GM19240 (cell line): ENCODE measurements at regions not wholly inside any gene's neighbourhood (a gene's known extent, or its start where the extent isn't known, plus 50 kb on each side); places are given as distances from the start of the nearest gene placed in this dataset.
"Not testable (repeated sequence)": the region's sequence is repeated elsewhere in the genome, so short reads cannot be mapped to it uniquely, and the experiment has no call there.

ENCODE experiments used
- DNase-seq: peaks from one replicate; pipeline ENCODE4 v3.0.0; 2011; ENCODE audit warnings: low spot score; ENCODE audit not compliant: insufficient read length

GRCh38 chr12:124674937-124675336 is 107.5 kb upstream of the NCOR2 start:
- DNase-seq = no peak

- no peak for DNase-seq
These were observed 106.6 kb upstream of the NCOR2 start for GRCh38 chr12:124673801-124674617.

DNA sequence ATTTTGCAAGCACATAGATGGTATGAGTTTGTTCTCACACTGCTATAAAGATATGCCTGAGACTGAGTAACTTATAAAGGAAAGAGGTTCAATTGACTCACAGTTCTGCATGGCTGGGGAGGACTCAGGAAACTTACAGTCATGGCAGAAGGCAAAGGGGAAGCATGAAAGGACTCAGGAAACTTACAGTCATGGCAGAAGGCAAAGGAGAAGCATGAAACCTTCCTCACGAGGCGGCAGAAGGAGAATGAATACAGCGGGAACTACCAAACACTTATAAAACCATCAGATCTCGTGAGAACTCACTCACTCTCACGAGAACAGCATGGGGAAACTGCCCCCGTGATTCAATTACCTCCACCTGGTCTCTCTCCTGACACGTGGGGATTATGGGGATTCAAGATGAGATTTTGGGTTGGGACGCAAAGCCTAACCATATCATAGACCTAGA is 101.9 kb upstream of the NCOR2 start:
- DNase-seq = not testable (repeated sequence)

DNA sequence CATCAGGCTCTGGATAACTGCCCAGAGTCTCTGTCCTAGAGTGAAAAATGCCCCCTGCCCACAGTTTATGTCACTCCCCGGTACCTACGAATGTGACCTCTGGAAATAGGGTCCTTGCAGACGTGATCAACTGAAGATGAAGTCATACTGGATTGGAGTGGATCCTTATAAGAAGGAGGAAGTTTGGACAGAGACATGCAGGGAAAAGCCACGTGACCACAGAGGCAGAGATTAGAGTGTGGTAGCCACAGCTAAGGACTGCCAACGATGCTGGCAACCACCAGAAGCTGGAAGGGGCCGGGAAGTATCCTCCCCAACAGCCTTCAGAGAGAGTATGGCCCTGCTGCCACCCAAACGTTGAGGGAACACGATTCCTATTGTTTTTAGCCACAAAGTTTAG is 101.2 kb upstream of the NCOR2 start:
- DNase-seq = no peak

DNA sequence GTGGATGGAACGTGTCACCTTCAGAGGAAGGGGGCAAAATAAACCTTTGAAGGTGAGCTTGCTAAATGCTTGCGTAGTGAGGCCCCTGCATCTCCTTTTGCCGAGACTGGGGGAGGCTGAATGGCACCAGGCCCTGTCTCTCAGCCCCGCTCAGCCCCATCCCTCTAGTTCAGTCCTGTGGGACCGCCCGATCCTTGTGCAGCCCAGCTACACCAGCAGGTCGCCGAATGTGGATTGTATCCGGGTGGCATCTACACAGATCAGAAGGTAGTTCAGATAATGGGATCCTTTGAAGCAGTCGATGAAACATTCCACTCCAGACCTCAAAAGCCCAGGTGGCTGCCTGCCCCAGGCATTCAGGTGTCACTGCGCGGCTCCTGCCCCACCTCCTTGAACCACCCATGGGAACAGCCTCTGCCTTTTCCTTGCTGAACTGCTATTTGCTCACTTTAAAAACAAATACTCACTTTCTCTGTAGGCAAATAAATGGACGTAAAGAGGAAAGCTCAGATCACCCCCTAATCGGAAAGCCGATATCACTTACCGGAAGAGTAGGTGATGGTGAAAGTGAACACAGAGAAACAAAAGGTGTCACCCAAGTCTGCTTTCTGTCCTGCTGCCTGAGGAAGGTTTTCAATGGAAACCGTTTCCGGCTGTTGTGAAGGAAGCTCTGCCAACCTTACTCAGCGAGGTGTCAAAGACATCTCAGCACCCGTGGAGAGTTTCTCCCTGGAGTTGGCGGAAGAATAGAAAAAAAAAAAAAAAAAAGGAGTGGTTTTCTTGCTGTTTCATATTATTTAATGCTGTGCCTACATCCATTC is 100.3 kb upstream of the NCOR2 start:
- DNase-seq = no peak

GRCh38 chr12:124666722-124667259 is 99.4 kb upstream of the NCOR2 start:
- DNase-seq = no peak

DNA sequence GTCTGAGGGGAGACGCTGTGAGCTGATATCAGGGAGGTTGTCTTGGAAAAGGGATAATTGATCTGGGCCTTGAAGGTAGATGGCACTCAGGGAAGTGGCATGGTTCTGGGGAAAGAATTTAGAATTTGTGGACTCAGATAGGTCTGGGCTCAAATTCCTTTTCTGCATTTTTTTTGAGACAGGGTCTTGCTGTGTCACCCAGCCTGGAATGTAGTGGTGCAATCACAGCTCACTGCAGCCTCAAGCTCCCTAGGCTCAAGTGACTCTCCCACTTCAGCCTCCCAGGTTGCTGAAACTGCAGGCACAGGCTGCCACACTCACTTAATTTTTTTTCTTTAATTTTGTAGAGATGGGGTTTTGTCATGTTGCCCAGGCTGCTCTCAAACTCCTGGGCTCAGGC is 98.1 kb upstream of the NCOR2 start:
- DNase-seq = no peak

DNA sequence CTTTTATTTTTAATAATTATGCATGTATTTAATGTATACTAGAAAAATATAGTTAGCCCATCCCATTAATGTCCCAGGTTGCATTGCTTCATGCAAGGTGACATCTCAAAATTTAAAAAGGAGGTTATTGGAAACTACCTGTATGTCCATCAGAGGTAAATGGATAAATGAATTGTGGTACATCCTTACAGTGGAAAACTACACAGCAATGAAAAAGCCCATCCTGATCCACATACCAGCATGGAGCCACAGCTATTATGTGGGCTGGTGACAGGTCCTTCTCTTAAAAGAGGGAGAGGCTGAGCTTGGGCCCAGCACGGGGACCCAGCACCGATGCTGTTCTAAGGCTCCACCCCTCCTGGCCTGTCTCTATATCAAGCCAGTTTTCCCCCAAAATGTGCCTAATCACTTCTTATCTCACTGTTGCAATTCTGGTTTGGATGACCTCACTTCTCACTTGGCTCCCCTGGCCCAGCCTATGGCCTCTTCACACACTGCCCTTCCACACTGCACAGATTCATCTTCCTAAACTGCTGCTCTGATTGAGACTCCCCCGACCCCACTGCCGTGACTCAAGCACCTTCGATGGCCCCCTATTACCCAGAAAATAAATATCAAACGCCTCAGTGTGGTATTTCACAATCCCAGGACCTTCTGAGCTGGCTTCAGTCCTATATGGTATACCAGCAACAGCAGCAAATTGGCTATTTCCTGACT is 97.1 kb upstream of the NCOR2 start:
- DNase-seq = no peak

DNA sequence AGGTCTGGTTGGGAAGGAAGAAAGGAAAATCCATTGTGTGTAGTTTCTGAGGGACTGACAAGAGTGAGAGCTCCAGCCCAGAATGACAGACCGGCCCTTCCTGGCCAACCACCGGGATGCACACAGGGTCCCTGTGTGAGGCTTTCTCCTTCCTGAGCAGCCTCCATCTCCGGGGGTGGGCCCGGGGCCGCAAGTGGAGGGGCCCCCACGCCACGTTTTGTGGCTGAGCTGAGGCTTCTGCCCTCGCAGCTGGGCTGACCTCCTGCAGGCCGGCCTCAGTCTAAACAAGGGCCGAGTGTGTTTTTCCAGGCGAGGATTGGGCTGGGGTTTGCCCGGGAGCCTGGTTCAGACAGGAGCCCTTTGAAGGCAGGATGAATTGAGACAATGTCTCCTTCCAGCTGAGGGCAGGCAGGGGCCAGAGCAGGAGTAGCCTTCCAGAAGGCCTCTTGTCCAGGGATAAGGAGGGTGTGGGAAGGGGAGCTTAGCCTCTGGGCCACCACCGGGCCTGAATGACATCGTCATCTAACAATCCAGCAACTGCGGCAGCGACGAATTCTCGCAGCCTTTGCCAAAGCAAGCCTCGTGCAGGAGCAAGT is 96.5 kb upstream of the NCOR2 start:
- no peak for DNase-seq

- no peak for DNase-seq
These were observed 95.8 kb upstream of the NCOR2 start for GRCh38 chr12:124663206-124663605.

- no peak for DNase-seq
These were observed 93.9 kb upstream of the NCOR2 start for GRCh38 chr12:124661341-124661740.

GRCh38 chr12:124660851-124661250 is 93.4 kb upstream of the NCOR2 start:
- DNase-seq = no peak

DNA sequence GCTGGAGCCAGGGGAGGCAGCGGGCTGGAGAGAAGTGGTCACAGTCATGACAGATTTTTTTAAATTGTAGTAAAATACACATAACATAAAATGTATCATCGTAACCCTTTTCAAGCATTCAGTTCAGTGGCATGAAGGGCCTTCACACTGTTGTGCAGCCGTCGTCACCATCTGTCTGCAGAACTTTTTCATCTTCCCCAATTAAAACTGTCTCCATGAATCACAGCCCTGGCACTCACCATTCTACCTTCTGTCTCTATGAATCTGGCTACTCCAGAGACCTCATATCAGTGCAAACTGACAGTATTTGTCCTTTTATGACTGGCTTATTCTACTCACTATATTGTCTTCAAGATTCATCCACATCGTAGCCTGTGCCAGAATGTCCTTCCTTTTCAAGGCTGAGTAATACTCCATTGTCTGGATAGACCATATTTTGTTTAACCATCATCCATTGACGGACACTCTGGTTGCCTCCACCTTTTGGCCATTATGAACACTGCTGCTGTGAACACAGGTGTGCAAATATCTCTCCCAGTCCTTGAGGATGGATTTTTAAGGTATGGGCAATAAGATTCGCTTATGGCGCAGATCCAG is 91.5 kb upstream of the NCOR2 start:
- no peak for DNase-seq

DNA sequence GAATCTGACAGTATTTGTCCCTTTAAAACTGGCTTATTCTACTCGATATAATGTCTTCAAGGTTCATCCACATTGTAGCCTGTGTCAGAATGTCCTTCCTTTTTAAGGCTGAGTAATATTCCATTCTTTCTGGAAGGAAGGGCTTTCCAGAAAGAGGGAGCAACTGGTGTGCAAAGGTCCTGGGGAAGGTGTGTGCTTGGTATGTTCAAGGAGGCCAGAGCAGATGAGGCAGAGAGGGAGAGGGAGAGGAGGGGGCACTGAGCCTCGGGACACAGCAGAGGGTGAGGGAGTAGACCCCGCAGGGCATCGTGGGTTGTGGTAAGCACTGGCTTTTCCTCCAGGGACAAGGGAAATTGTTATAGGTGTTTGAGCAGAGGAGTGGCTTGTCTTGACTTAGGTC is 90.9 kb upstream of the NCOR2 start:
- DNase-seq = no peak

- no peak for DNase-seq
These were observed 89.6 kb upstream of the NCOR2 start for GRCh38 chr12:124656947-124657434.

DNA sequence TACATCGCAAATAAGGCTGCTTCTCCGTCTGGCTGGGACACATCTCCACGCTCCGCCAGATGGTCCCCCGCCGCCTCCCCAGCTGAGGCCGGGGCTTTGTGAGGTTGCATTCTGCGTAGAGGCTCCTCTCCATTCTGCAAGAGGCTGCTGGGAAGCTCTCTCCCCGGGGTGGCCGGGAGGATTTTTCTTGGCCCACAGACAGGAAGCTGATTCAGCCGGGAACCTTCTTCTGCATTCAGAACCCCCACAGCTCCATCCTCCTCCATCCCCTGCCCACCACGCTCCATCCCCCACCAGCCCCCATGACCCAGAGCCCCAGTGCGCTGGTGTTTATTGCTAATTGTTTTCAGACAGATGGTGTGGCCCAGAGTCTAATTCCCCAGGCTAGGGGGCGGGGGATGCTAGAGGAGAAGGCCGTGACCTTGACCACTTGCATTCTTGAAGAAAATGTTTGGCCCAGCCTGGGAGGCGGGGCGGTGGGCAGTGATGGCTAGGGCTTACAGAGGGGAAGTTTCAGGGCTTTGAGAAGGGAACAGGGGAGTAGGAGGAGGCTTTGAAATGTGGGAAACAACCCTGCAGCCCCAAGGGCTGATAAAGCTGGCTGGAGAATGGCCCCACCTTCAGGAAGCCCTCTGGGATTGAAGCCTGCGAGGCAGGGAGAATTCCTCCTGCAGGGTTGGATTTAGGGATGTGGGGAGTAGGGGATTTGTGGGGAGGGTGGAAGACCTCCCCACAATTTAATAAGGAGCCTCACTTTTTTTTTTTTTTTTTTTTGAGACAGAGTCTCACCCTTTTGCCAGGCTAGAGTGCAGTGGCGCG is 88.5 kb upstream of the NCOR2 start:
- DNase-seq = no peak

DNA sequence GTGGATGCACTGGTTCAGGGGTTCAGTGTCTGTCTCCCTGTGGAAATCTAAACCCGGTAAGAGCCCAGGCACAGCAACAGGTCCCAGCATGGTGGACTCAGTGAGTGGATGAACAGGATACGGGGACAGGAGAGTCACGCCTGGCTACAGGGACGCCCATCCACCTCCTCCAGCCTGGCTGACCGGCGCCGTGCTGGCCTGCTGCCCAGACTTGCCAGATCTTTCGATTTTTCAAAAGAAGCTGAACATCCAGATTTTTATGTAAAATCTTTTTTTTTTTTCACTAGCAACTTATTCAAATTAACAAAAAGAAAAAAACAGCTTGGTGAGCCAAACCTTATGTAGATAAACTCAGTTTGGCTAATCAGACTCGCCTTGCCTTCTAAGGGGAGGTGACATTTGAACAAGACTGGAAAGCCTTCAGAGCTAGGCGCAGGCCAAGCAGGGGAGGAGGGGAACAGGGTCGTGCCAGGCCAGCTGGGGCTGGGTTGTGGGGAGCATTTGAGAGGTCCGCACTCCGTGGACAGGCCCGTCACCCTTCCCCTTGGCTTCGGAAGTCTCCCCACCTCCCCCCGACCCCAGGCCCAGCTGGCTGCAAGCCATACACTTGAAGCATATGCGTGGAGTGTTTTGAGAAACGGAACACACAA is 87.8 kb upstream of the NCOR2 start:
- no peak for DNase-seq

DNA sequence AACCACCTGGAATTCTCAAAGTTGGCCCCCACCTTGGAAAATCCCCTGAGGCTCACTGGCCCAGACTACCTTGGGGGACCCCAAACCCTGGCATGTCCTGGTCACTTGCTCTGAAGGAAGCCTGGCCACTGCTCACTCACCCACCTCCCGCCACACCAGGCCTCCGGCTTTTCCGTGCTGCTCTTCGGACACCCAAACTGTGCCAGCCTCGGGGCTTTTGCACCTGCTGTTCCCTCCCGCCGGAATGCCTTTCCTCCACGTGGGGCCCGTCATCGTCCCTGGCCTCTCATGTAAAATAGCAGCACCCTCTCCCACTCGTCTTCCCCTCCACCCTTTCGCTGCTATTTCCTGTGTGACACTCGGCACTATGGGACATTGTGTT is 87.2 kb upstream of the NCOR2 start:
- DNase-seq = no peak

- no peak for DNase-seq
These were observed 85.9 kb upstream of the NCOR2 start for GRCh38 chr12:124653169-124653931.
